H1 (cell line): ENCODE measurements at regions not wholly inside any gene's neighbourhood (a gene's known extent, or its start where the extent isn't known, plus 50 kb on each side); places are given as distances from the start of the nearest gene placed in this dataset.

Source experiments
- CTCF ChIA-PET: fragments of 300-600 bp; sonication (Branson Sonifier 250); formaldehyde crosslinking; loops from one replicate; lab custom pipeline; 2021; ENCODE audit not compliant: partially characterized antibody; lab: Charles Lee
- POLR2A ChIA-PET: fragments of 300-600 bp; sonication (Branson Sonifier 250); formaldehyde crosslinking; loops from one replicate; lab custom pipeline; 2021; ENCODE audit warnings: inconsistent platforms; ENCODE audit not compliant: partially characterized antibody; lab: Charles Lee
- DNase-seq, 2 experiments: peaks; one replicate each; pipeline versions ENCODE4 v3.0.0 to v3.0.0-alpha.2; 2010 to 2022; ENCODE audit warnings: low spot score in 2 of 2, low read depth in 1 of 2, mixed read lengths in 1 of 2
- FAIRE-seq: peaks from 2 replicates; lab custom pipeline; 2011; peaks lifted over from hg19 to GRCh38; lab: Jason Lieb, UNC
- H2AFZ ChIP-seq: 2 replicates; pipeline ENCODE4 v1.8.1; 2012; ENCODE audit warnings: low read length, inconsistent platforms
- H2AK5ac ChIP-seq: 2 replicates; pipeline ENCODE4 v1.6.1; 2013; ENCODE audit warnings: low read depth, low read length
- H2BK120ac ChIP-seq: replicated peaks from 2 replicates; pipeline ENCODE3; 2013; ENCODE audit warnings: low read depth, low read length, inconsistent platforms
- H2BK12ac ChIP-seq: 2 replicates; pipeline ENCODE4 v1.6.1; 2013; ENCODE audit warnings: low read depth, low read length
- H2BK15ac ChIP-seq: 2 replicates; pipeline ENCODE4 v1.6.1; 2013; ENCODE audit warnings: low read length
- H2BK20ac ChIP-seq: 2 replicates; pipeline ENCODE4 v1.6.1; 2013; ENCODE audit warnings: low read length
- H2BK5ac ChIP-seq: 2 replicates; pipeline ENCODE4 v1.6.1; 2013; ENCODE audit warnings: low read depth, low read length
- H3K14ac ChIP-seq: 2 replicates; pipeline ENCODE4 v1.6.1; 2013; ENCODE audit warnings: inconsistent platforms; ENCODE audit not compliant: insufficient read length
- H3K18ac ChIP-seq: 2 replicates; pipeline ENCODE4 v1.6.1; 2013; ENCODE audit warnings: low read length; ENCODE audit errors: extremely low read depth
- H3K23ac ChIP-seq: 2 replicates; pipeline ENCODE4 v1.6.1; 2013; ENCODE audit warnings: inconsistent platforms; ENCODE audit not compliant: insufficient read length
- H3K23me2 ChIP-seq: 2 replicates; pipeline ENCODE4 v1.6.1; 2013; ENCODE audit warnings: low read depth, low read length
- H3K27ac ChIP-seq: 2 replicates; pipeline ENCODE4 v1.6.1; 2011; ENCODE audit warnings: low read depth, low read length, inconsistent platforms
- H3K27me3 ChIP-seq, 4 experiments: replicated peaks in 1 of 4; 1 replicate in 1 of 4; 2 replicates in 3 of 4; pipeline versions ENCODE4 v1.6.1 to v1.8.1; 2011 to 2013; ENCODE audit warnings: low read length in 3 of 4, mild to moderate bottlenecking in 3 of 4, inconsistent platforms in 2 of 4, mixed read lengths in 2 of 4, moderate library complexity in 1 of 4; ENCODE audit not compliant: control insufficient read depth in 3 of 4, insufficient read depth in 3 of 4; ENCODE audit errors: extremely low read depth in 1 of 4
- H3K36me3 ChIP-seq, 4 experiments: 2 replicates each; pipeline versions ENCODE4 v1.6.1 to v1.8.1; 2011 to 2013; ENCODE audit warnings: mild to moderate bottlenecking in 4 of 4, low read length in 3 of 4, moderate library complexity in 2 of 4, control low read depth in 1 of 4, inconsistent platforms in 1 of 4; ENCODE audit not compliant: insufficient read depth in 4 of 4, control insufficient read depth in 2 of 4
- H3K4ac ChIP-seq: replicated peaks from 2 replicates; pipeline ENCODE3; 2013; ENCODE audit warnings: low read length, low read depth, mixed read lengths, inconsistent platforms; ENCODE audit not compliant: insufficient read length
- H3K4me1 ChIP-seq, 4 experiments: replicated peaks in 1 of 4; 1 replicate in 1 of 4; 2 replicates in 3 of 4; pipeline versions ENCODE4 v1.6.1 to v1.8.1; 2011 to 2013; ENCODE audit warnings: low read length in 3 of 4, inconsistent platforms in 2 of 4, mixed read lengths in 1 of 4; ENCODE audit not compliant: insufficient read depth in 4 of 4, control insufficient read depth in 3 of 4
- H3K4me2 ChIP-seq, 2 experiments: 2 replicates each; pipeline versions ENCODE4 v1.6.1 to v1.8.1; 2011 to 2013; ENCODE audit warnings: low read depth in 2 of 2, low read length in 2 of 2, control low read depth in 1 of 2, inconsistent platforms in 1 of 2, mild to moderate bottlenecking in 1 of 2; ENCODE audit not compliant: insufficient read depth in 1 of 2
- H3K4me3 ChIP-seq, 4 experiments: fragments of 200-600, 300-600 bp in 1 of 4; sonication (generic), shearing (Covaris generic), sonication (Bioruptor Twin) in 1 of 4; 2 replicates each; pipeline versions ENCODE4 v1.5.1 to v1.8.1; 2011 to 2016; ENCODE audit warnings: low read length in 4 of 4, low read depth in 3 of 4, control low read depth in 2 of 4, inconsistent platforms in 2 of 4, mild to moderate bottlenecking in 2 of 4, mixed read lengths in 1 of 4, moderate library complexity in 1 of 4; ENCODE audit not compliant: insufficient read depth in 2 of 4; ENCODE audit errors: extremely low read depth in 1 of 4
- H3K56ac ChIP-seq: replicated peaks from 2 replicates; pipeline ENCODE3; 2013; ENCODE audit warnings: low read depth, mild to moderate bottlenecking, mixed read lengths, low read length, inconsistent platforms; ENCODE audit not compliant: insufficient read length
- H3K79me1 ChIP-seq: 2 replicates; pipeline ENCODE4 v1.6.1; 2013; ENCODE audit warnings: low read depth, low read length, control low read depth
- H3K79me2 ChIP-seq, 2 experiments: 2 replicates each; pipeline versions ENCODE4 v1.6.1 to v1.8.1; 2012 to 2013; ENCODE audit warnings: low read length in 2 of 2, mild to moderate bottlenecking in 2 of 2, inconsistent platforms in 1 of 2; ENCODE audit not compliant: insufficient read depth in 2 of 2, control insufficient read depth in 1 of 2
- H3K9ac ChIP-seq, 4 experiments: replicated peaks in 1 of 4; 1 replicate in 1 of 4; 2 replicates in 3 of 4; pipeline versions ENCODE4 v1.6.1 to v1.8.1; 2011 to 2013; ENCODE audit warnings: low read depth in 3 of 4, low read length in 3 of 4, control low read depth in 2 of 4, mild to moderate bottlenecking in 2 of 4, moderate library complexity in 2 of 4, inconsistent platforms in 1 of 4; ENCODE audit errors: extremely low read depth in 1 of 4
- H3K9me3 ChIP-seq, 2 experiments: 2 replicates each; pipeline versions ENCODE4 v1.6.1 to v1.8.1; 2012 to 2013; ENCODE audit warnings: mild to moderate bottlenecking in 2 of 2, moderate library complexity in 2 of 2, control low read depth in 1 of 2, inconsistent platforms in 1 of 2, low read depth in 1 of 2, low read length in 1 of 2, mixed read lengths in 1 of 2; ENCODE audit not compliant: insufficient read depth in 2 of 2
- H4K20me1 ChIP-seq, 2 experiments: replicated peaks in 1 of 2; 2 replicates each; pipeline versions ENCODE3 to v1.8.1; 2011 to 2013; ENCODE audit warnings: inconsistent platforms in 2 of 2, low read length in 2 of 2, mild to moderate bottlenecking in 1 of 2; ENCODE audit not compliant: insufficient read depth in 2 of 2, control insufficient read depth in 1 of 2
- H4K5ac ChIP-seq: 2 replicates; pipeline ENCODE4 v1.6.1; 2013; ENCODE audit warnings: low read length, low read depth, mixed read lengths, inconsistent platforms; ENCODE audit not compliant: insufficient read length
- H4K8ac ChIP-seq: 2 replicates; pipeline ENCODE4 v1.8.0; 2013; ENCODE audit warnings: mild to moderate bottlenecking, moderate library complexity, low read length, inconsistent platforms; ENCODE audit not compliant: insufficient read depth; ENCODE audit errors: extremely low read depth
- H4K91ac ChIP-seq: replicated peaks from 2 replicates; pipeline ENCODE3; 2013; ENCODE audit warnings: low read length, mixed read lengths, inconsistent platforms; ENCODE audit not compliant: insufficient read length
- EP300 ChIP-seq, 2 experiments: IDR thresholded peaks; 1 replicate in 1 of 2; 2 replicates in 1 of 2; pipeline ENCODE4 v1.6.1; 2011 to 2012; ENCODE audit warnings: low read depth in 2 of 2, low read length in 2 of 2, mild to moderate bottlenecking in 2 of 2, borderline replicate concordance in 1 of 2, inconsistent platforms in 1 of 2, moderate library complexity in 1 of 2
- EZH2 ChIP-seq: fragments of 200-600 bp; sonication (generic); IDR thresholded peaks from 2 replicates; pipeline ENCODE4 v1.7.1; 2012; ENCODE audit warnings: low read depth, mild to moderate bottlenecking, moderate library complexity, low read length, inconsistent platforms; ENCODE audit not compliant: severe bottlenecking
- RFX5 ChIP-seq: IDR thresholded peaks from 2 replicates; pipeline ENCODE4 v1.6.1; 2011; ENCODE audit warnings: low read depth, low read length, improper control_type of control experiment, borderline replicate concordance
- YY1 ChIP-seq: IDR thresholded peaks from 2 replicates; pipeline ENCODE4 v1.6.1; 2011; ENCODE audit warnings: low read depth, mild to moderate bottlenecking, low read length
- WGBS, 2 experiments: shearing (Covaris generic) in 1 of 2; methylation state at CpG; one replicate each; pipeline versions ENCODE4 v1.1.6 to v1.1.7; 2013 to 2015; ENCODE audit warnings: low lambda C conversion rate in 2 of 2, mixed read lengths in 2 of 2, inconsistent platforms in 1 of 2, low coverage in 1 of 2, missing lambda C conversion rate in 1 of 2; ENCODE audit not compliant: insufficient replicate concordance in 2 of 2, insufficient coverage in 1 of 2, insufficient read length in 1 of 2; ENCODE audit errors: extremely low coverage in 1 of 2, missing lambda C conversion rate in 1 of 2; 5-methylcytosine and 5-hydroxymethylcytosine counted together

DNA sequence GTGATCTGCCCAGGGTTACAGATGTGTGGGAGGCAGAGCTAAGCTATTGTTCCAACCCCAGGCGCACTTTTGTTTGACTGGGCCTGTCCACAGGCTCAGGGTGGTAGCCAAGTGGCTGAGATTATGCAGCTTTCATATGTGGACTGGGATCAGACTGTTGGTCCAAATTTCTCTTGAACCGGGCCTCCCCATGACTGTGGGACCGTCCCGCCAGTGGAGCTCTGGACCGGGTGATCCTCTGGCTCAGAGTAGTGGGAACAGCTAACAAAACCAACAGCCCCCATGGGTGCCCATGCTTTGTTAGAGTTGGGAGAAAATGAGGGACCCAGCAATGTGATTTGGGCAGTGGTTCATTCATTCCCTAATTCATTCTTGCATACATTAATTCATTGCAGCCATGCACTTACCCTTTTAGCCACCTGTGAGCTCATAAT lies 86.8 kb upstream of the HS6ST1 start:
- H2BK15ac ChIP-seq = 0 out of 2 replicates have a peak overlapping the region, but pooled peaks have one; percentile 88
- no peak overlapping the region for H3K4me2 ChIP-seq
- no peaks in the 10 kb centered on the region for H3K79me1 ChIP-seq
- DNase-seq (no peak), FAIRE-seq (no peak)
- peak overlapping the region; percentile 12; the same call in 1 of the 2 replicates for H4K8ac ChIP-seq
- H3K4me3 ChIP-seq = no peak overlapping the region
- no peaks in the 10 kb centered on the region for H3K79me2 ChIP-seq
- H3K23me2 ChIP-seq = no peaks in the 10 kb centered on the region
- WGBS, 2 experiments = 89% methylated on average over 5 of the region's 5 CpGs; no CpG with 5 or more reads in 1 of the 2 experiments
- no peaks in the 10 kb centered on the region for H3K36me3 ChIP-seq
- peaks cover 0 to 18% (median 10%) of the 10 kb centered on the region in 4 experiments; a peak in 6 of 7 replicates for H3K4me1 ChIP-seq
- H3K9me3 ChIP-seq = no peaks in the 10 kb centered on the region
- no peak overlapping the region for H2BK5ac ChIP-seq
- CTCF ChIA-PET = interaction anchor here (0.6 to 0.9 kb wide), 2 partner anchors 11 to 23 kb away, joined by 3 to 5 read pairs; no protein-coding TSS in a partner anchor
- H3K14ac ChIP-seq = no peak overlapping the region
- no peak overlapping the region for H3K27ac ChIP-seq
- H4K5ac ChIP-seq = no peak overlapping the region
- H2BK20ac ChIP-seq = no peak overlapping the region
- no peaks in the 10 kb centered on the region for H3K27me3 ChIP-seq
- no peak overlapping the region for H3K23ac ChIP-seq
- H3K9ac ChIP-seq = no peak overlapping the region
- peak overlapping the region; percentile 93; the same call in 1 of the 2 replicates for H2BK12ac ChIP-seq
- H2AK5ac ChIP-seq = no peak overlapping the region
- H4K91ac ChIP-seq = peak overlapping the region; percentile 25
- no peak overlapping the region for H2AFZ ChIP-seq
- H3K4ac ChIP-seq = peak overlapping the region; percentile 58
- TF ChIP-seq EZH2 (no peak), RFX5 (no peak), EP300 (IDR thresholded peaks at IDR 0.05; ENCODE audit: borderline replicate concordance in 1 of 2, low read depth in 2 of 2, low read length in 2 of 2) (no peak), YY1 (no peak)
- TF ChIP-seq, all 59 proteins: peak for 0
- Histone ChIP-seq H3K18ac (no peak overlapping the region), H3K56ac (no peak overlapping the region), H2BK120ac (no peak overlapping the region), H4K20me1 (no peaks in the 10 kb centered on the region)
- POLR2A ChIA-PET = no interaction called here
